ENCODE measurements at regions not wholly inside any gene's neighbourhood (a gene's known extent, or its start where the extent isn't known, plus 50 kb on each side); places are given as distances from the start of the nearest gene placed in this dataset.
"Not testable (repeated sequence)": the region's sequence is repeated elsewhere in the genome, so short reads cannot be mapped to it uniquely, and the experiment has no call there.

DNA sequence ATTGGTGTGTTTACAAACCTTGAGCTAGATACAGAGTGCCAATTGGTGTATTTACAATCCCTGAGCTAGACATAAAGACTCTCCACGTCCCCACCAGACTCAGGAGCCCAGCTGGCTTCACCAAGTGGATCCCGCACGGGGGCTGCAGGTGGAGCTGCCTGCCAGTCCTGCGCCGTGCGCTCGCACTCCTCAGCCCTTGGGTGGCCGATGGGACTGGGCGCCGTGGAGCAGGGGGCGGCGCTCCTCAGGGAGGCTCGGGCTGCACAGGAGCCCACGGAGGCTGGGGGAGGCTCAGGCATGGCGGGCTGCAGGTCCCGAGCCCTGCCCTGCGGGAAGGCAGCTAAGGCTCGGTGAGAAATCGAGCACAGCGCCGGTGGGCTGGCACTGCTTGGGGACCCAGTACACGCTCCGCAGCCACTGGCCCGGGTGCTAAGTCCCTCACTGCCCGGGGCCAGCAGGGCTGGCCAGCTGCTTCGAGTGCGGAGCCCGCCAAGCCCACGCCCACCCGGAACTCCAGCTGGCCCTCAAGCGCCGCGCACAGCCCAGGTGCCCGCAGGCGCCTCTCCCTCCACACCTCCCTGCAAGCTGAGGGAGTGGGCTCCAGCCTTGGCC, 245.0 kb downstream of the PLA2G4A start:
- TF ChIP-seq, protein P1, sequence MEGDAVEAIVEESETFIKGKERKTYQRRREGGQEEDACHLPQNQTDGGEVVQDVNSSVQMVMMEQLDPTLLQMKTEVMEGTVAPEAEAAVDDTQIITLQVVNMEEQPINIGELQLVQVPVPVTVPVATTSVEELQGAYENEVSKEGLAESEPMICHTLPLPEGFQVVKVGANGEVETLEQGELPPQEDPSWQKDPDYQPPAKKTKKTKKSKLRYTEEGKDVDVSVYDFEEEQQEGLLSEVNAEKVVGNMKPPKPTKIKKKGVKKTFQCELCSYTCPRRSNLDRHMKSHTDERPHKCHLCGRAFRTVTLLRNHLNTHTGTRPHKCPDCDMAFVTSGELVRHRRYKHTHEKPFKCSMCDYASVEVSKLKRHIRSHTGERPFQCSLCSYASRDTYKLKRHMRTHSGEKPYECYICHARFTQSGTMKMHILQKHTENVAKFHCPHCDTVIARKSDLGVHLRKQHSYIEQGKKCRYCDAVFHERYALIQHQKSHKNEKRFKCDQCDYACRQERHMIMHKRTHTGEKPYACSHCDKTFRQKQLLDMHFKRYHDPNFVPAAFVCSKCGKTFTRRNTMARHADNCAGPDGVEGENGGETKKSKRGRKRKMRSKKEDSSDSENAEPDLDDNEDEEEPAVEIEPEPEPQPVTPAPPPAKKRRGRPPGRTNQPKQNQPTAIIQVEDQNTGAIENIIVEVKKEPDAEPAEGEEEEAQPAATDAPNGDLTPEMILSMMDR (IDR thresholded peaks at IDR 0.05; ENCODE audit: low read length): not testable (repeated sequence)
- TF ChIP-seq EZH2 (optimal IDR thresholded peaks at IDR 0.05; ENCODE audit: low read depth, low read length); EZH2phosphoT487 (IDR thresholded peaks at IDR 0.05; ENCODE audit: low read length): not testable (repeated sequence)

Data from MM.1S (cell line).